ENCODE measurements at regions not wholly inside any gene's neighbourhood (a gene's known extent, or its start where the extent isn't known, plus 50 kb on each side); places are given as distances from the start of the nearest gene placed in this dataset.

DNA sequence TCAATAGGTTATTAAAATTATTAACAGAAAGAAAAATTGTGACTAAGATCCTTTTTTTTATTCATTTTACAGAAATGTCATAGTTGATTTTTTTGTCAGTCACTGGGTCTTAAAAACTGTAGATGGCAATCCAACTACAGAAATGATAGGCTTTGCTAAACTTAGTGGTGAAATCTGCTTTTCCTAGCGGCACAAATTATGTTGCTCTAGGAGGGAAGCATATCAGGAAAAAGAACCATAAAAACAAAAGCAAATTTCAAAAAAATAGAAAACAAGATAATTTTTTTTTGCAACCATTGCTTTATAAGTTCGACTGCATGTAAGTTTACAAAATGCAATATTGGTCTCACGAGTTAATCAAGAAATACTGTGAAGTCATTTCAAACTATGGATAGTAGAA lies 443.5 kb upstream of the IGFBP7 start:
- no peak for DNase-seq
- Histone ChIP-seq H3K4me3 (no peak overlapping the region), H3K9me3 (no peaks in the 10 kb centered on the region), H3K36me3 (no peaks in the 10 kb centered on the region), H3K27ac (no peak overlapping the region), H3K4me1 (ENCODE audit: insufficient read depth) (no peaks in the 10 kb centered on the region), H3K27me3 (no peaks in the 10 kb centered on the region)
- WGBS, 3 donors: 8 to 23% (median 8%) methylated on average over 3 of the region's 3 CpGs
- TF ChIP-seq POLR2A (IDR thresholded peaks at IDR 0.05): no peak
- TF ChIP-seq, protein P1, sequence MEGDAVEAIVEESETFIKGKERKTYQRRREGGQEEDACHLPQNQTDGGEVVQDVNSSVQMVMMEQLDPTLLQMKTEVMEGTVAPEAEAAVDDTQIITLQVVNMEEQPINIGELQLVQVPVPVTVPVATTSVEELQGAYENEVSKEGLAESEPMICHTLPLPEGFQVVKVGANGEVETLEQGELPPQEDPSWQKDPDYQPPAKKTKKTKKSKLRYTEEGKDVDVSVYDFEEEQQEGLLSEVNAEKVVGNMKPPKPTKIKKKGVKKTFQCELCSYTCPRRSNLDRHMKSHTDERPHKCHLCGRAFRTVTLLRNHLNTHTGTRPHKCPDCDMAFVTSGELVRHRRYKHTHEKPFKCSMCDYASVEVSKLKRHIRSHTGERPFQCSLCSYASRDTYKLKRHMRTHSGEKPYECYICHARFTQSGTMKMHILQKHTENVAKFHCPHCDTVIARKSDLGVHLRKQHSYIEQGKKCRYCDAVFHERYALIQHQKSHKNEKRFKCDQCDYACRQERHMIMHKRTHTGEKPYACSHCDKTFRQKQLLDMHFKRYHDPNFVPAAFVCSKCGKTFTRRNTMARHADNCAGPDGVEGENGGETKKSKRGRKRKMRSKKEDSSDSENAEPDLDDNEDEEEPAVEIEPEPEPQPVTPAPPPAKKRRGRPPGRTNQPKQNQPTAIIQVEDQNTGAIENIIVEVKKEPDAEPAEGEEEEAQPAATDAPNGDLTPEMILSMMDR (IDR thresholded peaks at IDR 0.05): no peak
- TF ChIP-seq EP300 (IDR thresholded peaks at IDR 0.05): no peak
- intact Hi-C loops (cut with DNase I): no loop called here

DNA sequence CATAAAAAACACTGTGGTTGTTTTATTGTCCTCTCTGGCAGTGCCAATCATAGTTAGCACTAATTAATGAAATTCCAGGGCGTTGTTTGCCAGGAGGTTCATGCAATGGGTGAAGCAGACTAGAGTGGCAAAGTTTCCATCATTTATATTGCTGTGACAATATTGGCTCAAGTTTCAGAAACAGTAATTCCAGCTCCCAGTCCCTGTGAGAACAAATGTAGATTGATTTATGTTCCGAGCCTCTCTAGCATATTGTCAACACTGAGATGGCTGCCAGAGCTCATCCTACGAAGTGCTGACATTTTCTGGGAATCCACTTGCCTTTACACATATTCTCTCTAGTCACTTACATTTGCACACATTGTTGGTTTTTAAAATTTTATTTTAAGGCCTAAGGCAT lies 440.0 kb upstream of the IGFBP7 start:
- DNase-seq: no peak
- no peaks in the 10 kb centered on the region for H3K9me3 ChIP-seq
- intact Hi-C loops (cut with DNase I): no loop called here
- H3K27ac ChIP-seq: no peak overlapping the region
- H3K36me3 ChIP-seq: no peaks in the 10 kb centered on the region
- 42 to 55% (median 50%) methylated on average over 3 of the region's 3 CpGs for WGBS, 3 donors
- H3K4me1 ChIP-seq (ENCODE audit: insufficient read depth): no peaks in the 10 kb centered on the region
- no peak for TF ChIP-seq EP300 (IDR thresholded peaks at IDR 0.05)
- TF ChIP-seq, protein P1 (IDR thresholded peaks at IDR 0.05): no peak
- no peak for TF ChIP-seq POLR2A (IDR thresholded peaks at IDR 0.05)
- H3K4me3 ChIP-seq: no peak overlapping the region
- no peaks in the 10 kb centered on the region for H3K27me3 ChIP-seq

DNA sequence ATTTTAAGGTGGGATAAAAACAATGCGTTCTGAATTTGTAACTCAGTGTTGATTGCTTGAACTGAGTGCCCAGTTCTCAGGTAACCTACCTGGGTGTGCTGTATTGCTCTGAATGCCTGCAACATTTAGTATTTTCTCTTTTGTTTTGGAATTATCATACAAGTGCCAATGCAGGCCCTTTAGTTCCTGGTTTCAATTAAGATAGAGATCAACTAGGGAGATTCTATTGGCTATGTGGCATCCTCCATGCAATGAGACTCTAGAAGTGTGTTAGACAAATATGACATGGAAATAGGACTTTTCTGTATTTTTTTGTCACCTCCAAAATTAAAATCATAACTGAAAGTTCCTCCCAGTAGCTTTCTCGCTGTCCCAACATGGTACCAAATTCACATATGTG lies 438.7 kb upstream of the IGFBP7 start:
- Histone ChIP-seq H3K27ac (no peak overlapping the region), H3K9me3 (no peaks in the 10 kb centered on the region), H3K4me3 (no peak overlapping the region), H3K27me3 (no peaks in the 10 kb centered on the region), H3K4me1 (ENCODE audit: insufficient read depth) (no peaks in the 10 kb centered on the region), H3K36me3 (no peaks in the 10 kb centered on the region)
- TF ChIP-seq, protein P1 (IDR thresholded peaks at IDR 0.05): no peak
- TF ChIP-seq POLR2A (IDR thresholded peaks at IDR 0.05) (no peak), EP300 (IDR thresholded peaks at IDR 0.05) (no peak)
- intact Hi-C loops (cut with DNase I): no loop called here
- WGBS, 3 donors: 83 to 89% (median 86%) methylated on average over 2 of the region's 2 CpGs
- no peak for DNase-seq

DNA sequence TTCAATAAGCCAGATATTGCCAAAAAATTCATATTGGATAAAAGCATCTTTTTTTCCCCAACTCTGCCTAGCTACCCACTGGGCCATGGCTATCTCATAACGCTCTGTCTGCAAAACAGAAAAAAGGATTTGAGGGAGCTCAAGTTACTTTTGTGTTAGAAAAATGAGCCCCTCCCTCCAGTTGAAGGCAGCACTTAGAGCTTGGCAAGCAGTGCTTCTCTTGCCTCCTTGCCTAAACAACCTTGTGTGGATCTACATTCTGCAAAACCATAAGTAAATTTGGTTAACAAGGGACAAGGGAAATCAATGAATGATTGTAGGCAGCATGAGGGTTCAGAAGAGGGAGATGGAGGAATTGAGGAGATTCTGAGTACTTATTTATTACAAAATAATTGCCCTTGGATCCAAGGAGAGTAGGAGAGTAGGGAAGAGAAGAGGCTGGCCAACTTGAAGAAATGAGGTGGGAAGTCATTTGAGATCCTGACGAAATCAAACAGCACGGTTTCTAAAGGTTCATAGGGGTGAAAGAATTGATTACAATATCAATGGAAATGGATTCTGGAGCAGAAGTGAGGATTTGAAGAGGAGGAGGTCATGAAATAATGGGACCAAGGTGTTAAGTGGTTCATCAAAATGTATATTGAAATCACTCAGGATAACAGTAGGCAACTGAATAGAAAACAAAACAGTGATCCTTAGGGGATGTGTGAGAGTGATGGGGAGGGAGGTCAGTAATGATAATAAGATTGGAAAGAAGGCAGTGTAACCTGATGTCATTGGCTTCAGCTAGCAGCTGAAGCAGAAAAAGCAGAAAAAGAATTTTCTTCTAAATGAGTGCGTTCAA lies 434.8 kb upstream of the IGFBP7 start:
- no peaks in the 10 kb centered on the region for H3K4me1 ChIP-seq (ENCODE audit: insufficient read depth)
- H3K27me3 ChIP-seq: no peaks in the 10 kb centered on the region
- DNase-seq: no peak
- H3K27ac ChIP-seq: no peak overlapping the region
- H3K9me3 ChIP-seq: no peaks in the 10 kb centered on the region
- no peak for TF ChIP-seq POLR2A (IDR thresholded peaks at IDR 0.05)
- TF ChIP-seq EP300 (IDR thresholded peaks at IDR 0.05): no peak
- TF ChIP-seq, protein P1 (IDR thresholded peaks at IDR 0.05): no peak
- H3K36me3 ChIP-seq: no peaks in the 10 kb centered on the region
- H3K4me3 ChIP-seq: no peak overlapping the region
- intact Hi-C loops (cut with DNase I): no loop called here
- 49 to 52% (median 49%) methylated on average over 4 of the region's 4 CpGs for WGBS, 3 donors
